Fibroblast of skin of back (primary cell): ENCODE measurements at regions not wholly inside any gene's neighbourhood (a gene's known extent, or its start where the extent isn't known, plus 50 kb on each side); places are given as distances from the start of the nearest gene placed in this dataset.
A peak's percentile ranks its signal among the peaks of the same experiment; 100 is the strongest.
"Not testable (repeated sequence)": the region's sequence is repeated elsewhere in the genome, so short reads cannot be mapped to it uniquely, and the experiment has no call there.

Experiments used
- DNase-seq: peaks from one replicate; pipeline ENCODE4 v3.0.0-alpha.2; 2013

GRCh38 chr2:149686136-149687051, 98.8 kb upstream of the MMADHC start:
- DNase-seq = no peak

DNA sequence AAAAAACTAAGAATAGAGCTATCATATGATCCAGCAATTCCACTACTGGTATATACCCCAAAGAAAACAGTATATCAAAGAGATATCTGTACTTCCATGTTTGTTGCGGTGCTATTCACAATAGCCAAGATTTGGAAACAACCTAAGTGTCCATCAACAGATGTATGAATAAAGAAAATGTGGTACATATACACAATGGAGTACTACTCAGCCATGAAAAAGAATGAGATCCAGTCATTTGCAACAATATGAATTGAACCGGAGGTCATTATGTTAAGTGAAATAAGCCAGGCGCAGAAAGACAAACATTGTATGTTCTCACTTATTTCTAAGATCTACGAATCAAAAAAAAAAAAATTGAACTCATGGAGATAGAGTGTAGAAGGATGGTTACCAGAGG, 97.8 kb upstream of the MMADHC start:
- not testable (repeated sequence) for DNase-seq

DNA sequence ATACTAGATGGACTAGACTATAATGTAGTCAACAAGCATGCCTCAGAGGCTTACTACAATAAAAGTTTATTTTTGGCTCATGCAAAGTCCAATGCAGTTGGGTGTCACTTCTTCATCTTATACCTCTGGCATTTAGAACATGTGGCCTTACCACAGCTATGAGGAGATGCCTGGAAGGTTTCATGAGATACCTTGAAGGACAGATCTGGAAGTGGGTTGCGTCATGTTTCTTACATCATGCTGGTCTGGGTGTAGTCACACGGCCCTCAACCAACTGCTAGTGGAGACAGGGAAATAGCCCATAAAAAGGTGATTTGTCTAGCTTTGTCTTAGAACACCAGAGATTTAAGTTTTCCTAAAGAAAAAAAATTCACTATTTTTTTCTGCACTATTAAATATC, 91.7 kb upstream of the MMADHC start:
- peak; percentile 61 for DNase-seq

DNA sequence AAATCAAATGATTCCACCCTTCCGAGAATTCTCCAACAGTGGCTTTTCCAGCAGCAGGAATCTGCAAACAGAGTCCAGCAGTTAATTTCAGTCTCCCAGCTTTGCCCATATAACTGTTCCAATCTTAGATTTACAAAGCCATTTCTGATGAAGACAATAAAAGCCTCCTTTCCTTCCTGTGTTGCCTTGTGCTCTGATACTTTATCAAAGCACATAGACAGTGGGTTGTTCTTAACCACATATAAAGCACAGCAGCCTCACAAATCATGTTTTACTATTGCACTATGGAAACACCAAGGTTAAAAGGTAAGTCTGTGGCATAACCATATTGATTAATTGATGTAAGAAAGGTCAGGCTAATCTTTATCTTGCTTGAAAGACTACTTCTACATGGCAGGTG, 89.8 kb upstream of the MMADHC start:
- no peak for DNase-seq

- DNase-seq = no peak
Observed at GRCh38 chr2:149670086-149670485, 82.5 kb upstream of the MMADHC start.

DNA sequence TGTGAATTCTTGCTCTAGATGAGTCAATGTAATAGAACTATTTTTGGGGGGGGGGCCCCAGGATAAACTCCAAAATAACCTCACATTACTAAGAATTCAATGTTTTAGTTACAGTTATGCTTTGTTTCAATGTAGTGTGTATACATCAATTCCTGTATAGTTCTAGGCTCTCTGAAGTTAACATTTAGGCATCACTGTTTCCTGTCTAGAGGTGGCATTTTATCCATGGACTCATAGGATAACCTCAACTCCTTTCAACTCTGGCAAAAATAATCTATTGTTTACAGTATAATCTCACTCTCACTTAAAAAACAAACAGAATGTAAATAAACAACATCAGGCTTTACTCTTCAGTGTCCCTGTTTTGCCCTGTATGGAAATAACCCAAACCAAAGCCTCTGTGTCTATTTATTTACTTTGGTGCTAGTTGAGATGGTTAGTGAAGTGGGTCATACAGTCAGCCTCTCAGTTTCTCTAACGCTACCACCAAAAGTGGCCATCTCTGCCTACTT, 79.3 kb upstream of the MMADHC start:
- no peak for DNase-seq

DNA sequence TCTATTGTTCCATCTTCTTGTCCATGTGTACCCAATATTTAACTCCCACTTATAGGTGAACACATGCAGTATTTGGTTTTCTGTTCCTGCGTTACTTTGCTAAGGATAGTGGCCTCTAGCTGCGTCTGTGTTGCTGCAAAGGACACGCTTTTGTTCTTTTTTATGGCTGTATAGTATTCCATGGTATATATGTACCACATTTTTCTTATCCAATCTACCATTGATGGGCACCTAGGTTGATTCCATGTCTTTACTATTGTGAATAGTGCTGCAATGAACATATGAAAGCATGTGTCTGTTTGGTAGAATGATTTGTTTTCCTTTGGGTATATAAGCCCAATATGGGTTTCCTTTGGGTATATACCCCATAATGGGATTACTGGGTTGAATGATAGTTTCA, 77.3 kb upstream of the MMADHC start:
- no peak for DNase-seq

GRCh38 chr2:149662556-149662955, 75.0 kb upstream of the MMADHC start:
- no peak for DNase-seq

- peak; percentile 84 for DNase-seq
Observed at GRCh38 chr2:149661844-149662243, 74.3 kb upstream of the MMADHC start.

DNA sequence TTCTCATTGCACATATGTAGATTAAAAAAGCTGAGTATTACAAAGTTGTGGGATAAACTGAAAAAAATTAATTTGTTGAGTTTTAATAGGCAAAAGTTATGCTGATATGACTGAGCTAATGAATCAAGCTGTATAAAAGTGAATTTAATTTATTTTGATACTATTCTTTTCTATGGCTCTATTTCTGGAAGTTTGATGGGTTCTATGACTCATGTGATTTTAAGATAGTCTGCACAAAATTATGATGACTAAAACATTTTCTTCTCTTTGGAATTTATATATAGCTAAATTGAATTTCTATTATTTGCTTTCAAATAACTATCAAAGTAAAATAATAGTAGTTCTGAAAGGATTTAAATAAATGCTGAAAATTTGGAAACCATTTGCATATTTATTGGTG, 71.0 kb upstream of the MMADHC start:
- peak; percentile 19 for DNase-seq

DNA sequence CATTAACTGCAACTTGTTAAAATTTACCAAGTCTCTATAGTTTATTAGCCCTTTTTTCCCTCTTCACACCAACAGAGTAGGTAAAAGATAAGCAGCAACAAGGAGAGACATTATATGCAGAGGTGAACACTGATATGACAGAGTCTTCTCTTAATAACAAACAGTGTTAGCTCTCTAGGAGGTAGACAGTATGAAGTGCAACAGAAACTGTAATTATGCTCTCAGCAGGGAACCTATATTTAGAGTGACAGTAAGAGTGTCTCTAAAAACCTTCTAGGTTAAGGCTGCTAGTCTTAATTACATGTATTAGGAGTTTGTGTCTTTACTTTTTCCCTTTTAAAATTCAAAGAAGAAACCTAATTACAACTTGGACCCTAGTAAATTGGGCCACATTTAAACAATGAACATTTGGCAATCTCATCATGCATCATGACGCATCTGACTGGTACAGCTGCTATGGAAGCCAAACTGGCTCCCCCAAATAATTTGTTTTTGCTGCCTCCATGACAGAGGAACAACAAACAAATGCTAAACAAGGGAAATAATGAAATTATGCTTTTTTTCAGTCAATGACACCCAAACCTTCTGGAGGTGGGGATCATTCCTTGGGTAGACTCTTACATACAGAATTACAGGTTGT, 69.9 kb upstream of the MMADHC start:
- no peak for DNase-seq

DNA sequence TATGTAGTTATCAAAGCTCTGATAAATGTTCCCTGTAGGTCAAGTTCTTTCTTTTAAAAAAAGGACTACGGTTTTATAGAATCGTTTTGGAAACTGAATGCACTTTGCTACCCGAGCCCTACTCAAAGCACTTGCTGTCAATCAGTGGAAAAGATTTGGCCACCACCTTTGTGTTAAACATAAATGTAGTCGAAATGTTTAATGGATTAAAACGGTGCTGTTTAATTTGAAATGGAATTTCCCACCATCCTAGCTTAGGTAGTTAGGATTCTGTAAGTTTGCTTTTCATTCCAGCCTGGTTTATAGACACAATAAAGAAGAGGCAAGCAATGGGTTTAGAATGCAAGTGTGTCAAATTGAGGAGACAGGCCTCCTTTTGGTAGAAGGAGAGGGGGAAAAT, 69.4 kb upstream of the MMADHC start:
- no peak for DNase-seq

DNA sequence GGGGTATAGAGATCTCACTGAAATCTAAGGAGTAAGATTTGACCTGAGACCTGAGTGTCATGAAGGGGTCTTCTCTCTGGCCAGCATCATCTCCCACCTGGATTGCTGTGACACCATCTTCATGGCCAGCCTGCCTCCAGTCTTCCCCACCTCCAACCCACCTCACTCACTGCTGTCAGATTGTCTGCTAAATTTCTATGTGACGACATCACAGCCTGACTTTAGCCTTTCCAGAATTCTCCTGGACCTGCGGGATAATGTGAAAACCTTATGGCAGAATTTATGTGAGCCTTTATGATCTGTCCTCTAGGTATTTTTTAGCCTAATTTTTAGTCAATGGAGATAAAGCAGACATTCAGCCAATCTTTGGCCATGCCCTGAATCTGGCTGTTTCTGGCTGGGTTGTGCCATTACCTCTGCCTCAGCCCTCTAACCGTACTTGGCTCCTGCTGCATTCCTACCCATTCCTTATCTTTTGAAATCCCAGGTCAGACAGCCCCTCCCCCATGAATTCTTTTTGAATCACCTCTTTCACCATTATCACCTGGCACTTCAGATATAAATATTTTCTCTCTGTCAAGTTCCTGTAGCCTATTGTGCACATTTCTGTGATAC, 66.4 kb upstream of the MMADHC start:
- DNase-seq = no peak

- no peak for DNase-seq
Observed at GRCh38 chr2:149652926-149653325, 65.4 kb upstream of the MMADHC start.

GRCh38 chr2:149652526-149652925, 65.0 kb upstream of the MMADHC start:
- no peak for DNase-seq

GRCh38 chr2:149651229-149651628, 63.7 kb upstream of the MMADHC start:
- DNase-seq = no peak

GRCh38 chr2:149650006-149650405, 62.4 kb upstream of the MMADHC start:
- DNase-seq = no peak

DNA sequence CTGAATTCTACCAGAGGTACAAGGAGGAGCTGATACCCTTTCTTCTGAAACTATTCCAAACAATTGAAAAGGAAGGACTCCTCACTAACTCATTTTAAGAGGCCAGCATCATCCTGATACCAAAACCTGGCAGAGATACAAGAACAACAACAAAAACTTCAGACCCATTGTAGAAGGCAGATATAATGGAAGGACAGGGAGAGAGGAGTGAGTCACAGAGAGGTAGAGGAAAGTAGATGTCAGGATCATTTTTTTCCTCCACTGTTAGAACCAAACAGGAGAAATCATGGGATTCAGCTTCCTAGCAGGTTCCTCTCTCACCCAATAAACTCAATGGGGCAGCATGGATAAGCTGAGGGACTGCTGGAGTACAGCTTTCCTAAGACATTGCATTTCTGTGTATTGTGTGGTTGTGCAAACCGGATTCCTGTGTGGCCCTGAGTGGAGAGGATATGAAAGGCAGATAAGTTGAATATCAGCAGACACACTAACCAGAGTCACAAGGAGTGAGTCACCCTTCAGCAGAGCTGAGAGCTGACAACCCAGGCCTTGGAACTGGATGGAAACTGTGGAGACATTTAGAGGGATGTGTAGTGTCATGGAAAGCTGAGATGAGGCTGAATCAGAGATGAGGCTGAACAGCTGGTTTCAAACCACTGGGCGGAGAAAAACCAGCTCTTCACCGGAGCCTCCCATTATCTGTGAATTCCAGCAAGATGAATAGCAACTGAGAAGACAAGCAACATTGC, 60.9 kb upstream of the MMADHC start:
- peak; percentile 99 for DNase-seq

- DNase-seq = peak; percentile 44
Observed at GRCh38 chr2:149645391-149645790, 57.8 kb upstream of the MMADHC start.
